Breast epithelium (tissue), 3 donors: ENCODE measurements at regions not wholly inside any gene's neighbourhood (a gene's known extent, or its start where the extent isn't known, plus 50 kb on each side); places are given as distances from the start of the nearest gene placed in this dataset.

ENCODE experiments used
- POLR2A ChIP-seq: fragments of 450-650 bp; IDR thresholded peaks from one replicate; pipeline ENCODE4 v1.6.1; 2016; ENCODE audit warnings: antibody characterized with exemption, mild to moderate bottlenecking, moderate library complexity
- TF ChIP-seq, protein P1 (sequence below), 3 donors: fragments of 450-650 bp; IDR thresholded peaks; one replicate each; pipeline ENCODE4 v1.5.1; 2016 to 2017; ENCODE audit warnings: antibody characterized with exemption in 3 of 3, mild to moderate bottlenecking in 3 of 3, moderate library complexity in 3 of 3

DNA sequence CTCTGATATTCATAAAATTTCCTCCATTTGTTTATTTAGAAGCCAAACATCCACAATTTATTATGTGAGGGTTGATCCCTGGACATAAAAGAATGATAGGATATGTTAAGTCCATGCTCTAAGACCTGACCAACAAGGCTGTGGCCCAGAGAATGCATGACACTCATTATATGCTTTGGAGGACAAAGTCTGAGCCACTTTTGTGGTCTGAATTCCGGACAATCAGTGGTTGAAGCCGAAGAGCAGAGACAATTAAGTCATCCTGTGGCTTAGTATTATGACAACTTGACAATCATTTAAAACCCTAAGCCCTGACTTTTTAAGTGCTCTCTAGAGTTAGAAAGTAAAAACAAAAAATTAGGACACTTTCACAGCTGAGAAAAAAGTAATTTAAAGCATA, 483.3 kb downstream of the PLCL1 start:
- TF ChIP-seq POLR2A = no peak
- TF ChIP-seq, protein P1, sequence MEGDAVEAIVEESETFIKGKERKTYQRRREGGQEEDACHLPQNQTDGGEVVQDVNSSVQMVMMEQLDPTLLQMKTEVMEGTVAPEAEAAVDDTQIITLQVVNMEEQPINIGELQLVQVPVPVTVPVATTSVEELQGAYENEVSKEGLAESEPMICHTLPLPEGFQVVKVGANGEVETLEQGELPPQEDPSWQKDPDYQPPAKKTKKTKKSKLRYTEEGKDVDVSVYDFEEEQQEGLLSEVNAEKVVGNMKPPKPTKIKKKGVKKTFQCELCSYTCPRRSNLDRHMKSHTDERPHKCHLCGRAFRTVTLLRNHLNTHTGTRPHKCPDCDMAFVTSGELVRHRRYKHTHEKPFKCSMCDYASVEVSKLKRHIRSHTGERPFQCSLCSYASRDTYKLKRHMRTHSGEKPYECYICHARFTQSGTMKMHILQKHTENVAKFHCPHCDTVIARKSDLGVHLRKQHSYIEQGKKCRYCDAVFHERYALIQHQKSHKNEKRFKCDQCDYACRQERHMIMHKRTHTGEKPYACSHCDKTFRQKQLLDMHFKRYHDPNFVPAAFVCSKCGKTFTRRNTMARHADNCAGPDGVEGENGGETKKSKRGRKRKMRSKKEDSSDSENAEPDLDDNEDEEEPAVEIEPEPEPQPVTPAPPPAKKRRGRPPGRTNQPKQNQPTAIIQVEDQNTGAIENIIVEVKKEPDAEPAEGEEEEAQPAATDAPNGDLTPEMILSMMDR (IDR thresholded peaks at IDR 0.05) = no peak
